H9 (cell line): ENCODE measurements at regions not wholly inside any gene's neighbourhood (a gene's known extent, or its start where the extent isn't known, plus 50 kb on each side); places are given as distances from the start of the nearest gene placed in this dataset.

ENCODE experiments used
- DNase-seq: peaks from one replicate; pipeline ENCODE4 v3.0.0-alpha.2; 2017
- H2AFZ ChIP-seq: one replicate; pipeline ENCODE4 v1.6.1; 2013; ENCODE audit warnings: mild to moderate bottlenecking, low read length, control low read depth, moderate library complexity
- H2AK5ac ChIP-seq: 2 replicates; pipeline ENCODE4 v1.6.1; 2013; ENCODE audit warnings: low read length, control low read depth, mixed read lengths; ENCODE audit not compliant: insufficient read length
- H2BK120ac ChIP-seq: one replicate; pipeline ENCODE4 v1.6.1; 2013; ENCODE audit warnings: low read depth, mild to moderate bottlenecking, low read length, control low read depth, inconsistent platforms; ENCODE audit not compliant: poor library complexity, severe bottlenecking
- H2BK12ac ChIP-seq: 2 replicates; pipeline ENCODE4 v1.6.1; 2013; ENCODE audit warnings: low read length, control low read depth, mixed read lengths, low read depth; ENCODE audit not compliant: insufficient read length
- H2BK15ac ChIP-seq: 2 replicates; pipeline ENCODE4 v1.6.1; 2013; ENCODE audit warnings: low read depth, low read length, control low read depth
- H2BK20ac ChIP-seq: one replicate; pipeline ENCODE4 v1.6.1; 2013; ENCODE audit warnings: low read depth, mild to moderate bottlenecking, low read length, control low read depth, inconsistent platforms; ENCODE audit not compliant: poor library complexity, severe bottlenecking
- H2BK5ac ChIP-seq: 2 replicates; pipeline ENCODE4 v1.6.1; 2013; ENCODE audit warnings: low read length, control low read depth, mixed read lengths; ENCODE audit not compliant: insufficient read length
- H3K14ac ChIP-seq: 2 replicates; pipeline ENCODE4 v1.6.1; 2013; ENCODE audit warnings: low read length, control low read depth; ENCODE audit not compliant: insufficient read depth
- H3K18ac ChIP-seq: 2 replicates; pipeline ENCODE4 v1.6.1; 2013; ENCODE audit warnings: low read depth, mild to moderate bottlenecking, mixed read lengths, low read length, control low read depth; ENCODE audit not compliant: insufficient read length
- H3K23ac ChIP-seq: 2 replicates; pipeline ENCODE4 v1.6.1; 2013; ENCODE audit warnings: low read length, control low read depth, mixed read lengths, low read depth; ENCODE audit not compliant: insufficient read length
- H3K23me2 ChIP-seq: 2 replicates; pipeline ENCODE4 v1.6.1; 2013; ENCODE audit warnings: low read depth, mild to moderate bottlenecking, mixed read lengths, low read length, control low read depth; ENCODE audit not compliant: insufficient read length, poor library complexity, severe bottlenecking
- H3K27ac ChIP-seq: 2 replicates; pipeline ENCODE4 v1.5.1; 2013; ENCODE audit warnings: low read length, control low read depth, mixed read lengths, low read depth; ENCODE audit not compliant: insufficient read length
- H3K27me3 ChIP-seq: 2 replicates; pipeline ENCODE4 v1.6.1; 2013; ENCODE audit warnings: low read length, control low read depth, inconsistent platforms; ENCODE audit not compliant: insufficient read depth
- H3K4ac ChIP-seq: 2 replicates; pipeline ENCODE4 v1.6.1; 2013; ENCODE audit warnings: low read depth, mild to moderate bottlenecking, control low read depth, inconsistent platforms, low read length, moderate library complexity
- H3K4me1 ChIP-seq: 2 replicates; pipeline ENCODE4 v1.6.1; 2013; ENCODE audit warnings: low read length, control low read depth, inconsistent platforms; ENCODE audit not compliant: insufficient read depth
- H3K4me2 ChIP-seq: 2 replicates; pipeline ENCODE4 v1.6.1; 2013; ENCODE audit warnings: low read length, control low read depth, mixed read lengths; ENCODE audit not compliant: insufficient read length, insufficient read depth
- H3K56ac ChIP-seq: 2 replicates; pipeline ENCODE4 v1.6.1; 2013; ENCODE audit warnings: low read depth, mild to moderate bottlenecking, mixed read lengths, low read length, control low read depth; ENCODE audit not compliant: insufficient read length
- H3K79me1 ChIP-seq: 2 replicates; pipeline ENCODE4 v1.6.1; 2013; ENCODE audit warnings: low read depth, mild to moderate bottlenecking, moderate library complexity, low read length, control low read depth, inconsistent platforms; ENCODE audit not compliant: insufficient read depth, poor library complexity, severe bottlenecking
- H3K79me2 ChIP-seq: 2 replicates; pipeline ENCODE4 v1.6.1; 2013; ENCODE audit warnings: low read length, control low read depth, inconsistent platforms; ENCODE audit not compliant: insufficient read depth
- H3K9ac ChIP-seq: 2 replicates; pipeline ENCODE4 v1.6.1; 2013; ENCODE audit warnings: low read length, control low read depth, mixed read lengths; ENCODE audit not compliant: insufficient read length; ENCODE audit errors: extremely low read depth
- H3K9me3 ChIP-seq: one replicate; pipeline ENCODE4 v1.6.1; 2013; ENCODE audit warnings: low read depth, low read length, inconsistent platforms; ENCODE audit not compliant: control insufficient read depth
- H3T11ph ChIP-seq: one replicate; pipeline ENCODE4 v1.6.1; 2013; ENCODE audit warnings: mild to moderate bottlenecking, low read length, control low read depth, inconsistent platforms
- H4K20me1 ChIP-seq: one replicate; pipeline ENCODE4 v1.6.1; 2013; ENCODE audit not compliant: control insufficient read depth, insufficient read length, insufficient read depth
- H4K5ac ChIP-seq: 2 replicates; pipeline ENCODE4 v1.6.1; 2013; ENCODE audit warnings: low read depth, mild to moderate bottlenecking, mixed read lengths, low read length, control low read depth; ENCODE audit not compliant: insufficient read length
- H4K8ac ChIP-seq: replicated peaks from 2 replicates; pipeline ENCODE4 v1.6.1; 2013; ENCODE audit warnings: low read length, control low read depth, mixed read lengths, low read depth; ENCODE audit not compliant: insufficient read length
- H4K91ac ChIP-seq: 2 replicates; pipeline ENCODE4 v1.6.1; 2013; ENCODE audit warnings: low read depth, mild to moderate bottlenecking, moderate library complexity, mixed read lengths, low read length, control low read depth; ENCODE audit not compliant: insufficient read length
- H3K27ac Mint-ChIP-seq, 3 experiments: 2 replicates in 2 of 3; 3 replicates in 1 of 3; pipeline ENCODE4 v1.8.0; 2020 to 2021; ENCODE audit warnings: mixed read lengths in 3 of 3, mild to moderate bottlenecking in 1 of 3, moderate library complexity in 1 of 3
- H3K27me3 Mint-ChIP-seq: 2 replicates; pipeline ENCODE4 v1.8.0; 2021; ENCODE audit warnings: low read depth, mild to moderate bottlenecking, moderate library complexity, mixed read lengths
- H3K36me3 Mint-ChIP-seq, 3 experiments: 2 replicates in 2 of 3; 3 replicates in 1 of 3; pipeline ENCODE4 v1.8.0; 2020 to 2021; ENCODE audit warnings: low read depth in 3 of 3, mixed read lengths in 3 of 3; ENCODE audit not compliant: insufficient read depth in 1 of 3
- H3K4me1 Mint-ChIP-seq, 2 experiments: 2 replicates each; pipeline ENCODE4 v1.8.0; 2020; ENCODE audit warnings: mixed read lengths in 2 of 2
- H3K4me3 Mint-ChIP-seq, 2 experiments: 2 replicates in 1 of 2; 3 replicates in 1 of 2; pipeline ENCODE4 v1.8.0; 2020 to 2021; ENCODE audit warnings: mild to moderate bottlenecking in 2 of 2, mixed read lengths in 2 of 2, moderate library complexity in 1 of 2
- H3K9me3 Mint-ChIP-seq, 2 experiments: 2 replicates in 1 of 2; 3 replicates in 1 of 2; pipeline ENCODE4 v1.8.0; 2020; ENCODE audit warnings: mild to moderate bottlenecking in 2 of 2, mixed read lengths in 2 of 2, moderate library complexity in 1 of 2
- TF ChIP-seq, protein P1 (sequence below): fragments of 200-600 bp; sonication (generic); conservative IDR thresholded peaks from 3 replicates; pipeline ENCODE4 v1.8.0; 2021; ENCODE audit warnings: antibody characterized with exemption, mild to moderate bottlenecking

- Histone ChIP-seq H4K8ac (no peak overlapping the region), H3K23me2 (no peaks in the 10 kb centered on the region), H4K5ac (no peak overlapping the region), H3K79me1 (no peaks in the 10 kb centered on the region), H3K9ac (no peak overlapping the region), H2AK5ac (no peak overlapping the region), H3K79me2 (no peaks in the 10 kb centered on the region), H2BK20ac (no peak overlapping the region), H3K4me1 (no peaks in the 10 kb centered on the region), H3K56ac (no peak overlapping the region), H3K14ac (no peak overlapping the region), H4K20me1 (no peaks in the 10 kb centered on the region), H3K4ac (no peak overlapping the region), H4K91ac (no peak overlapping the region), H3K18ac (no peak overlapping the region), H2BK12ac (no peak overlapping the region), H3K27ac (no peak overlapping the region), H3K23ac (no peak overlapping the region), H3K9me3 (no peaks in the 10 kb centered on the region), H2BK5ac (no peak overlapping the region), H3K4me2 (no peak overlapping the region), H2BK120ac (no peak overlapping the region), H2AFZ (no peak overlapping the region), H2BK15ac (no peak overlapping the region), H3T11ph (no peak overlapping the region), H3K27me3 (no peaks in the 10 kb centered on the region)
- no peak for DNase-seq
- H3K36me3 Mint-ChIP-seq, result no peaks in the 10 kb centered on the region
- no peak overlapping the region for H3K27ac Mint-ChIP-seq
- no peaks in the 10 kb centered on the region for H3K27me3 Mint-ChIP-seq
- TF ChIP-seq, protein P1, sequence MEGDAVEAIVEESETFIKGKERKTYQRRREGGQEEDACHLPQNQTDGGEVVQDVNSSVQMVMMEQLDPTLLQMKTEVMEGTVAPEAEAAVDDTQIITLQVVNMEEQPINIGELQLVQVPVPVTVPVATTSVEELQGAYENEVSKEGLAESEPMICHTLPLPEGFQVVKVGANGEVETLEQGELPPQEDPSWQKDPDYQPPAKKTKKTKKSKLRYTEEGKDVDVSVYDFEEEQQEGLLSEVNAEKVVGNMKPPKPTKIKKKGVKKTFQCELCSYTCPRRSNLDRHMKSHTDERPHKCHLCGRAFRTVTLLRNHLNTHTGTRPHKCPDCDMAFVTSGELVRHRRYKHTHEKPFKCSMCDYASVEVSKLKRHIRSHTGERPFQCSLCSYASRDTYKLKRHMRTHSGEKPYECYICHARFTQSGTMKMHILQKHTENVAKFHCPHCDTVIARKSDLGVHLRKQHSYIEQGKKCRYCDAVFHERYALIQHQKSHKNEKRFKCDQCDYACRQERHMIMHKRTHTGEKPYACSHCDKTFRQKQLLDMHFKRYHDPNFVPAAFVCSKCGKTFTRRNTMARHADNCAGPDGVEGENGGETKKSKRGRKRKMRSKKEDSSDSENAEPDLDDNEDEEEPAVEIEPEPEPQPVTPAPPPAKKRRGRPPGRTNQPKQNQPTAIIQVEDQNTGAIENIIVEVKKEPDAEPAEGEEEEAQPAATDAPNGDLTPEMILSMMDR, result no peak
- no peaks in the 10 kb centered on the region for H3K4me1 Mint-ChIP-seq
- H3K4me3 Mint-ChIP-seq, result no peak overlapping the region
- H3K9me3 Mint-ChIP-seq, result no peaks in the 10 kb centered on the region
Observed at GRCh38 chr16:7914748-7915147, 582.1 kb downstream of the RBFOX1 start.
